Activated CD4-positive, CD25-positive, alpha-beta regulatory T cell treated with anti-CD3 and anti-CD28 coated beads, Interleukin-2, amount 50 U/mL, for 24 hours (primary cell): ENCODE measurements at regions not wholly inside any gene's neighbourhood (a gene's known extent, or its start where the extent isn't known, plus 50 kb on each side); places are given as distances from the start of the nearest gene placed in this dataset.

Experiments
- ATAC-seq, 2 donors: fragments of 150-1000 bp; cut with Tn5 transposase; one replicate each; pipeline ENCODE4 v1.10.0; 2021; ENCODE audit warnings: mild to moderate bottlenecking in 1 of 2, moderate library complexity in 1 of 2

DNA sequence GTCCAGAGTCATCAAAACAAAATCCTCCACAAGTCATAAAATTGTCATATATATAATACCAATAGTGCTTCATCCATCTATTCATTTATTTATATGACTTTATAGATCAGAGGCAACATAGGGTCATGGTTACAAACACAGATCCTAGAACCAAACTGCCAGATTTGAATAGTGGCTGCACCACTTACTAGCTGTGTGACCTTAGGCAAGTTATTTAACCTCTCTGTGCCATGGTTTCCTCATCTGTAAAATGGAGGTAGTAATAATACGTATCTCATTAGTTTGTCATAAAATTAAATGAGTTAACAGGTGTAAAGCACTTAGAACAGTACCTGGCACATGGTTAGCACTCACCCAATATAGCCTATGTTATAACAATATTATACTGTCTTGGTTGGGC lies 58.9 kb upstream of the BZW1 start:
- ATAC-seq: no peak

GRCh38 chr2:200756618-200757321 lies 54.9 kb upstream of the BZW1 start:
- ATAC-seq: no peak

DNA sequence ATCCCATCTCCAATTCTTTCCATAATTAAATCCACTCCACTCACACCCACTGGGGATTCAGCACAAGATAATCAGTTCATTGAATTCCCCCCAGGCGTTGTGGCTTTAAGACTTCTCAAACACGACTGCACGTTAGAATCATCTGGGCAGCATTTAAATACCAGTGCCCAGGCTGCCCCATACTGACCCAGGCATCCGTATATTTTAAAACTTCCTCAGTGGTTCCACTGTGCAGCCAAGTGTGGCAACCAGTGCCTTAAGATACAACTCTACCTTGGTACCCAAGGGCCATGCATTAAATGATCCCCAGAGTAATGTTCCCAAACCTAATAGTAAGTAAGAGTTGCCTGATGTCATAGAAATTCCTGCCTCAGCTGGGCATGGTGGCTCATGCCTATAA lies 54.3 kb upstream of the BZW1 start:
- ATAC-seq: no peak

GRCh38 chr2:200758341-200758740 lies 53.4 kb upstream of the BZW1 start:
- no peak for ATAC-seq

DNA sequence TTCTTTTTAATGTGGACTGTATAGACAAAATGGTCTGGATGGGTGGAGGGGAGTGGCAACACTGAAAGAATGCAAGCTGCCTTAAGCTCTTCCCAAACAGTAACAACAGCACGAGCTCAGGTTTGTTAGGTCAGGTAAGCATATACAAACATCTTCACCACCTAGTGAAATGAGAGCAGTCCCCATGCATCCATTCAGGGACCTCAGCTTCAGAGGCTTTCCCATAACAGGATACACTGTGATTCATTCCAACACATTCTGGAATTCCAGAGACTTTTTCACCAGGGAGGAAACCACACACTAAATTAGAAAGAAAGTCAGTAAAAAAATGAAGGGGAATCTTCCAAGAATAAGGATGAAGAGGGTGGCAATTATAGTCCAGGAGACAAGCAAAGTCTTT lies 50.4 kb upstream of the BZW1 start:
- ATAC-seq: no peak
